A549 (cell line): ENCODE measurements at regions not wholly inside any gene's neighbourhood (a gene's known extent, or its start where the extent isn't known, plus 50 kb on each side); places are given as distances from the start of the nearest gene placed in this dataset.

Experiments
- ATAC-seq, 2 experiments: fragments of 200-7000 bp in 1 of 2; fragments of >200 bp in 1 of 2; cut with Nextera tagmentation in 1 of 2; cut with Tn5 transposase in 1 of 2; 3 replicates each; pipeline versions ENCODE4 v1.8.0 to v1.9.1; 2018 to 2020; ENCODE audit warnings: mild to moderate bottlenecking in 1 of 2, moderate library complexity in 1 of 2
- CTCF ChIA-PET: fragments of 300-600 bp; sonication (Branson Sonifier 250); formaldehyde crosslinking; extraction: SDS; loops from one replicate; lab custom pipeline; 2021; ENCODE audit warnings: antibody characterized with exemption, inconsistent platforms; lab: Yijun Ruan, JAX
- POLR2A ChIA-PET: fragments of 350-600 bp; formaldehyde crosslinking; extraction: SDS; loops from one replicate; lab custom pipeline; 2021; ENCODE audit warnings: antibody characterized with exemption, inconsistent platforms; lab: Yijun Ruan, JAX
- DNase-seq, 2 experiments: peaks; one replicate each; pipeline versions ENCODE4 v3.0.0 to v3.0.0-alpha.2; 2011 to 2016; ENCODE audit warnings: low read depth in 1 of 2, low spot score in 1 of 2
- FAIRE-seq: peaks from 2 replicates; lab custom pipeline; 2011; peaks lifted over from hg19 to GRCh38; lab: Jason Lieb, UNC
- H3K27ac ChIP-seq, 2 experiments: fragments of >200 bp; sonication (Bioruptor Twin); formaldehyde crosslinking; 3 replicates each; pipeline ENCODE4 v1.5.1; 2016 to 2017
- H3K4me1 ChIP-seq: fragments of >200 bp; sonication (Bioruptor Twin); formaldehyde crosslinking; 3 replicates; pipeline ENCODE4 v1.6.1; 2016
- H3K4me2 ChIP-seq: fragments of >200 bp; sonication (Bioruptor Twin); formaldehyde crosslinking; 3 replicates; pipeline ENCODE4 v1.6.1; 2016
- H3K4me3 ChIP-seq: fragments of >200 bp; sonication (Bioruptor Twin); formaldehyde crosslinking; 3 replicates; pipeline ENCODE4 v1.5.1; 2016
- H3K9me3 ChIP-seq: fragments of >200 bp; sonication (Bioruptor Twin); formaldehyde crosslinking; 3 replicates; pipeline ENCODE4 v1.6.1; 2016
- BHLHE40 ChIP-seq: IDR thresholded peaks from 2 replicates; pipeline ENCODE4 v1.6.1; 2012; ENCODE audit warnings: low read depth, low read length, inconsistent platforms
- CEBPB ChIP-seq, 2 experiments: fragments of >200 bp in 1 of 2; sonication (Bioruptor Twin) in 1 of 2; formaldehyde crosslinking in 1 of 2; IDR thresholded peaks; 2 replicates each; pipeline ENCODE4 v1.6.1; 2012 to 2016
- CTCF ChIP-seq: fragments of >200 bp; sonication (Bioruptor Twin); formaldehyde crosslinking; IDR thresholded peaks from 3 replicates; pipeline ENCODE4 v1.5.1; 2016
- EHF ChIP-seq: fragments of 250-450 bp; sonication (Bioruptor Pico); IDR thresholded peaks from 2 replicates; pipeline ENCODE4 v1.5.0; 2020; ENCODE audit warnings: mild to moderate bottlenecking
- EP300 ChIP-seq, 2 experiments: fragments of >200 bp; sonication (Bioruptor Twin); formaldehyde crosslinking; IDR thresholded peaks; 2 replicates in 1 of 2; 3 replicates in 1 of 2; pipeline ENCODE4 v1.6.1; 2016 to 2017
- FOSB ChIP-seq: fragments of 250-450 bp; sonication (Bioruptor Pico); IDR thresholded peaks from 2 replicates; pipeline ENCODE4 v1.5.0; 2020; ENCODE audit warnings: mild to moderate bottlenecking, moderate library complexity
- FOXS1 ChIP-seq: fragments of 250-450 bp; sonication (Bioruptor Pico); IDR thresholded peaks from 2 replicates; pipeline ENCODE4 v1.5.0; 2020; ENCODE audit warnings: mild to moderate bottlenecking, moderate library complexity
- GATA3 ChIP-seq: IDR thresholded peaks from 2 replicates; pipeline ENCODE4 v1.6.1; 2012; ENCODE audit warnings: borderline replicate concordance
- HES2 ChIP-seq: fragments of >200 bp; sonication (Bioruptor Twin); formaldehyde crosslinking; IDR thresholded peaks from 2 replicates; pipeline ENCODE4 v1.6.1; 2016
- HMGXB4 ChIP-seq: fragments of 250-450 bp; sonication (Bioruptor Pico); IDR thresholded peaks from 2 replicates; pipeline ENCODE4 v1.5.0; 2021; ENCODE audit warnings: mild to moderate bottlenecking, moderate library complexity, borderline replicate concordance
- HOXA7 ChIP-seq: fragments of 250-450 bp; sonication (Bioruptor Pico); IDR thresholded peaks from 2 replicates; pipeline ENCODE4 v1.5.0; 2020; ENCODE audit warnings: mild to moderate bottlenecking, moderate library complexity
- HOXB5 ChIP-seq: fragments of 250-450 bp; sonication (Bioruptor Pico); IDR thresholded peaks from 2 replicates; pipeline ENCODE4 v1.5.0; 2020; ENCODE audit warnings: mild to moderate bottlenecking, moderate library complexity
- KDM5A ChIP-seq: fragments of 200-600 bp; sonication (generic); IDR thresholded peaks from 2 replicates; pipeline ENCODE4 v1.6.1; 2016; ENCODE audit warnings: antibody characterized with exemption, mild to moderate bottlenecking
- MAFK ChIP-seq: fragments of 450-650 bp; IDR thresholded peaks from 2 replicates; pipeline ENCODE4 v1.6.1; 2014; ENCODE audit not compliant: partially characterized antibody
- MAZ ChIP-seq: fragments of 150-350 bp; IDR thresholded peaks from 2 replicates; pipeline ENCODE4 v1.6.1; 2014; ENCODE audit warnings: antibody characterized with exemption, low read depth, low read length, borderline replicate concordance
- MYC ChIP-seq: IDR thresholded peaks from 2 replicates; pipeline ENCODE4 v1.6.1; 2012; ENCODE audit warnings: mild to moderate bottlenecking, inconsistent platforms, low read length, improper control_type of control experiment, borderline replicate concordance
- NPAS2 ChIP-seq: fragments of 250-450 bp; sonication (Bioruptor Pico); IDR thresholded peaks from 2 replicates; pipeline ENCODE4 v1.8.0; 2022; ENCODE audit warnings: mild to moderate bottlenecking, moderate library complexity, borderline replicate concordance
- NR3C1 ChIP-seq: fragments of >200 bp; sonication (Bioruptor Twin); formaldehyde crosslinking; IDR thresholded peaks from 3 replicates; pipeline ENCODE4 v1.6.1; 2017
- PBX3 ChIP-seq: IDR thresholded peaks from 2 replicates; pipeline ENCODE4 v1.6.1; 2012
- RAD21 ChIP-seq, 2 experiments: fragments of >200 bp in 1 of 2; sonication (Bioruptor Twin) in 1 of 2; formaldehyde crosslinking in 1 of 2; IDR thresholded peaks in 1 of 2; conservative IDR thresholded peaks in 1 of 2; 2 replicates in 1 of 2; 3 replicates in 1 of 2; pipeline ENCODE4 v1.6.1; 2012 to 2018; ENCODE audit warnings: inconsistent platforms in 1 of 2
- REST ChIP-seq: fragments of 200-600 bp; sonication (generic); IDR thresholded peaks from 2 replicates; pipeline ENCODE4 v1.6.1; 2016; ENCODE audit warnings: antibody characterized with exemption, mild to moderate bottlenecking, moderate library complexity
- RNF2 ChIP-seq: fragments of 200-600 bp; sonication (generic); IDR thresholded peaks from 2 replicates; pipeline ENCODE4 v1.6.1; 2016; ENCODE audit warnings: low read depth, mild to moderate bottlenecking, antibody characterized with exemption, moderate library complexity, borderline replicate concordance
- TFCP2L1 ChIP-seq: fragments of 250-450 bp; sonication (Bioruptor Pico); IDR thresholded peaks from 2 replicates; pipeline ENCODE4 v1.5.0; 2021; ENCODE audit warnings: mild to moderate bottlenecking
- USF2 ChIP-seq: fragments of 450-650 bp; IDR thresholded peaks from 2 replicates; pipeline ENCODE4 v1.6.1; 2014; ENCODE audit warnings: antibody characterized with exemption
- ZFP36 ChIP-seq: fragments of 450-650 bp; IDR thresholded peaks from 2 replicates; pipeline ENCODE4 v1.6.1; 2014; ENCODE audit warnings: borderline replicate concordance; ENCODE audit not compliant: partially characterized antibody
- ZNF302 ChIP-seq: fragments of 250-450 bp; sonication (Bioruptor Pico); IDR thresholded peaks from 2 replicates; pipeline ENCODE4 v1.9.0; 2021; ENCODE audit warnings: inconsistent platforms, mild to moderate bottlenecking, moderate library complexity
- WGBS: methylation state at CpG from one replicate; pipeline ENCODE4 v1.1.6; 2017; ENCODE audit errors: missing lambda C conversion rate; 5-methylcytosine and 5-hydroxymethylcytosine counted together

GRCh38 chr2:217086038-217086522 is 226.2 kb upstream of the TNP1 start (continued):
- TF ChIP-seq REST (no peak), CTCF (no peak), MYC (no peak), TFCP2L1 (no peak), HOXA7 (CRISPR knock-in tag) (no peak), HES2 (no peak), RNF2 (no peak), EHF (CRISPR knock-in tag) (no peak), MAFK (no peak), NPAS2 (CRISPR knock-in tag) (no peak)

- FAIRE-seq, result no peak
- no peak overlapping the region for H3K4me2 ChIP-seq
- DNase-seq, result no peak
- no peaks in the 10 kb centered on the region for H3K9me3 ChIP-seq
- H3K27ac ChIP-seq, result no peak overlapping the region
- TF ChIP-seq NR3C1, result no peak
- no peak for TF ChIP-seq PBX3
- no peak for TF ChIP-seq EHF (CRISPR knock-in tag)
- no peak for TF ChIP-seq FOSB
- TF ChIP-seq RAD21 (conservative IDR thresholded peaks at IDR 0.05 in 1 of 2, IDR thresholded peaks at IDR 0.05 in 1 of 2), result no peak
- no peak for TF ChIP-seq ZFP36
- TF ChIP-seq EP300 (IDR thresholded peaks at IDR 0.05), result no peak
- TF ChIP-seq NPAS2 (CRISPR knock-in tag), result no peak
- TF ChIP-seq TFCP2L1, result no peak
- no peak for TF ChIP-seq BHLHE40
- no peak for TF ChIP-seq HOXA7 (CRISPR knock-in tag)
- H3K4me1 ChIP-seq, result no peaks in the 10 kb centered on the region
- H3K4me3 ChIP-seq, result no peak overlapping the region
- ATAC-seq, result no peak
- ChIA-PET CTCF (interaction anchor here (0.9 kb wide), 1 partner anchor 11 kb away, joined by 4 read pairs; no protein-coding TSS in a partner anchor), POLR2A (no interaction called here)
- WGBS, result 10% methylated on average over 2 of the region's 2 CpGs
Measured at GRCh38 chr2:217085543-217085942, 225.7 kb upstream of the TNP1 start.

GRCh38 chr2:217081799-217082198 is 221.9 kb upstream of the TNP1 start:
- Histone ChIP-seq H3K4me1 (no peaks in the 10 kb centered on the region), H3K4me3 (no peak overlapping the region), H3K9me3 (no peaks in the 10 kb centered on the region), H3K4me2 (no peak overlapping the region), H3K27ac (no peak overlapping the region)
- ATAC-seq (no peak), FAIRE-seq (no peak), DNase-seq (no peak)
- WGBS, result 86% methylated on average over 5 of the region's 5 CpGs
- ChIA-PET CTCF (interaction anchor here (1.2 kb wide), 1 partner anchor 61 kb away, joined by 4 read pairs; no protein-coding TSS in a partner anchor), POLR2A (no interaction called here)
- TF ChIP-seq FOXS1 (CRISPR knock-in tag) (no peak), ZNF302 (no peak), EHF (CRISPR knock-in tag) (no peak), HMGXB4 (no peak), CEBPB (IDR thresholded peaks at IDR 0.05) (no peak), USF2 (no peak), HOXB5 (no peak), GATA3 (no peak), NPAS2 (CRISPR knock-in tag) (no peak), KDM5A (no peak), MAZ (no peak), ZFP36 (no peak)
